GM21381 (cell line): ENCODE measurements at regions not wholly inside any gene's neighbourhood (a gene's known extent, or its start where the extent isn't known, plus 50 kb on each side); places are given as distances from the start of the nearest gene placed in this dataset.
"Not testable (repeated sequence)": the region's sequence is repeated elsewhere in the genome, so short reads cannot be mapped to it uniquely, and the experiment has no call there.

Experiments used
- ATAC-seq: cut with Tn5 transposase; IDR thresholded peaks from one replicate; pipeline ENCODE4 v1.9.1; 2021; ENCODE audit warnings: mild to moderate bottlenecking, moderate library complexity; ENCODE audit not compliant: unreplicated experiment

DNA sequence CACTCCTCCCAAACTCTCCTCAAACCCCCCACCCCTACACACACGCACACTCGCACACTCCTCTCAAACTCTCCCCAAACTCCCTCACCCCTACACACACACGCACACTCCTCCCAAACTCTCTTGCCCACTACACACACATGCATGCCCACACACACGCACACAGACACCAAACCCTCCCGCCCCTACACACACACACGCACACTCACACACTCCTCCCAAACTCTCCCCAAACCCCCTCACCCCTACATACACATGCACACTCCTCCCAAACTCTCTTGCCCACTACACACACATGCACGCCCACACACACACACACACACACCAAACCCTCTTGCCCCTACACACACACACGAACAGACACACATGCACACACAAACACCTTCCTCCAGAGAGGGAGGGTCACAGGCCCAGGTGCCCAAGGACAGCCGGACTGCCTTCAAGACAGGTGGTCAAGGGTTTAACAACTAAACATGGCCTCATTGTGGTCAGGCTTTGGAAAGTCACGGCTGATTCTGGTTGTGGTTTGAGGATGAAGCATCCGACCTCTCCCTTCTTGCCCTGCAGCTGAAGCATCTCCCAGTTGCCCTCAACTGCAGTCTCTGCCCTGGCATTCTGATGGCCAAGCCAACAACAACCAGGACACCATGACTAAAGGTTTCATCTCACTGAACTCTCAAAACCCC lies 72.3 kb upstream of the SNTG2 start:
- no peak for ATAC-seq

DNA sequence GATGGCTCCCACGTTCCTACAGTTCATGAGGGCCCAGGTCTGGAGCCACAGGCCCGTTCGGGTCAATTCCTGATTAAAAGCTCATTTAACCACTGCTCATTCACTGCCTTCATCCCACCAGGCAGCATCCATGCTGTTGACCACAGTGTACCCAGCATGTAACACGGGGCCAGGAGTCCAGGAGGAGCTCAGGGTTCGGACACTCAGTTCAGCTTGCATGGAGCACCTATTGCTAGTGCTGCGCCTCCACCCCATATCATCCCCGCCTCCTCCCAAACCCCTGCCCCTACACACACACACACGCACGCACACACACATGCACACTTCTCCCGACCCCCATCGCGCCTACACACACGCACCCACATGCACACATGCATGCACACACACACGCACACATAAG lies 72.9 kb upstream of the SNTG2 start:
- no peak for ATAC-seq

DNA sequence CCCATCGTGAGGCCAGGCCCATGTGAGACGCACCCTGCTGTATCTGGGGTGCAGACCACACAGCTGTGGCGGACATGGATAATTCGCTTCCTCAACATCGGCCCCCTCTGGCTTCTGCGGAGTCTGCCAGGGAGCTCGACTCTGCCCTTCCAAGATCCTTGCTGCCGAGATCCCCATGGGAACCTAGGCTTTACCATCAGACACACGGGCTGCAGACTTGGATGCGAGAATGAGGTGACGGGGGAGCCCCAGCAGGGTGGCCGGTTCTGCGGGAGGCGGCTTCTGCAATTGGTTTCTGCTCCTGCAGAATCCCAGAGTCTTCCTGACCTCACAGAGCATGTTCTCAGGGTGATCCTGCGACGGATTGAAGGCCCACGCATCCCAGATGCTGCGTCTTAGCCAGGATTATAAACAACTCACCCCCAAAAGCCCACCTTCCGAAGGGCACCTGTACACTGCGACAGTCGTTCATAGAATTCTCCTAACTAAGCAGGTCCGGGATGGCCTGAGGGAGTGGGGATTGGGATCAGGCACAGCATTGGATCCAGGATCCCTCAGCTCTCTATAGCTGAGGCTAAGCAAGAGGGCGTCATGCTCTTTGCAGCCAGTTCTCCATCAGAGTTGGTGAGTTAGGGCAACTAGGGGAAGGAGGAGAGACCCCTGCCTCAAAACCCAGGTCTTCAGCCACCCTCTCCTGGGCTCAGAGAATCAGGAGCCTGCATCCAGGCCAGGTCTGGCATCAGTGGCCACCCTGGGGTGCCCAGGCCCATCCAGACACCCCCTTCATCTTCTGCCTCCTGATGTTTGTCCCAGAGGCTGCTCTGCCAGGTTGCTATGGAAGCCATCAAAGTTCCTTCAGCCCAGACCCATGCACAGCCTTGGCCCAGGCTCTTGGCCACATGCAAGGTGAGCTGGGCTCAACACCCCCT lies 74.7 kb upstream of the SNTG2 start:
- ATAC-seq: no peak

DNA sequence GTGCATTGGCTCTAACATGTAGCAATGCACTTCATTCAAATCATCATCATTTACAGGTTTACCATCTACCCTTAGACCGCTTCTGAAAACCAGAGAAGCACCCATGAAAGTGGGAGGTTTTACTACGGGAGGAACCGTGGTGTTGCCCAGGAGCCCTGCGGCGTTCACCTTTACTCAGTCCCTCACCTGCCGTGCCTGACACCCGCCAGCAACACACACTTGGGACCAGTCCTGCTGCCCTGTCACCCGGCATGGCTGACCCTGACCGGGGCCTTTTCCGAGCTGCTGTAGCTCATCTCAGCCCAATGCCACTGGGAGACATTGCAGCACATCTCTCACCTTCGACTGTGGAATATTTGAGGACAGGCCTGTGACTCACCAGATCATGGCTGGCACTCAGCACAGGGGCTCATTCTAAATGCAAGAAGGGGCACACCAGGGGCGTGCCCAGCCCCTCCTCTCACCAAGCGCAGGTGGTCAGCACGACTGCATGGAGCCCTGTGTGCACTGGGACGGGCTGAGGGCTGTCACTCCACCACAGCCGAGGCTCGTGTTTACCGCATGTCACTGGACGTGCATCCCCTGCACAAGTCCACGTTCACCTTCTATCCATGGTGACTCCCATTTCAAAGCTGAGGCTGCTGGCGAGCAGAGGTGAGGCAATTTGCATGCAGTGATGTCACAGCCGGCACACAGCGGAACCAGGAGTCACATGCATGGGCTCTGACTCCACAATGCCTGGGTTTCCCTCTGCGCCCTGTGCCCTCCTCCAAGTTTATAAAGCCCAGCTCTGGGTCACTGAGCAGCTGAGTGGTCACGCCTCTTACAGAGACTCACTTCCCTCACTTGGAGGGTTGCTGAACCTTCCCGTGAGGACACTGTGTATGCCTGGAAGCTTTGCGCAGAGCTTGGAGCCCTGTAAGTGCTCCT lies 76.7 kb upstream of the SNTG2 start:
- ATAC-seq: no peak

DNA sequence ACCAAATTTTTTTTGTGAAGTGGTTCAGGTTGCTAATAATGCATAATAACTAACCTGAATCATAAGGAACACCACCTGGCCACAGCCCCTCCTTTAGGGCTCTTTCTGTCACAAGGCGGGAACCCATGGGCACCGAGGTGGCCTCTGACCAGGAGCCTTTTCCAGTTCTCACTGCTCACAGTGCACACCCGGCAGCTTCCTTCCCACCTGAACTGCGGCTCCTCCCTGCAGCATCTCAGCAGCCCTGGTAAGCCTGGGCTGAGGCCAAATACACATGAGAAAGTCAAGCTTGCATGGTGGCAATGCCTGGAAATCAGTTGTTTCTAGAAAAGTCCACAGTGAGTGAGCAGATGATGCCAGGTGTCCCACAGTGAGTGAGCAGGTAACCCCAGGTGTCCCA lies 77.6 kb upstream of the SNTG2 start:
- no peak for ATAC-seq

DNA sequence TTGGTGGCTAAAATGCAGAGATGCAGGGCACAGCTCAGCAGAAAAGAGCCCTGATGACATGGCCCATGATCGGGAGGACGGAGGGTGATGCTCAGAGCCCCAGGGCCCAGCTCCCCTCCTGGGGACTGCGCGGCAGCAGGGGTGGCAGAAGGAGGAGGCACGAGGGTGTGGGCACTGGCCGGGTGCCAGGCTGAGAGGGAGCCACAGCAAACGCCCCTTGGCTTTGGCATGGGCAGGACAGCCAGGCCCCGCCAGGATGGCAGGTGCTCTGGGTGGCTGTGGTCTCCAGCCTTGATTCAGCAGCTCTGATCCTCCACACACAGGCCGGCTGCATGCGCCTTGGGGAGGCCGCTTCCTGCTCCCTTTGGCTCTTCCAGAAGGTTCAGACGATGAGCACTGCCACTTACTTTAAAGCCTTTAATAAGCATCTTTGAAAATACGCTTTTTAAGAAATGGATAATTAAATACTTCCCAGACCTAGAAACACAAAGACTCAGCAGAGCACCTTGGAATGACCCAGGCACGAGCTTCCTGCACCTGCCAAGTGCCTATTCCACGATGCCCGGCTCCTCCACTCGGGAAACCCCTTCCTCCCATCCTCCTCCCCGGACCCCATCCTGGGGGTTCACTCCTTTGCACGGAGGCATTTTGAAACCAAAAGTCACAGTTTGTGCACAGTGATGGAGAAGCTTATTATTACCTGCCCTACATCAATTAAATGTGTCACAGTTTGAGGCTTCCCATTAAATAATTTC lies 78.5 kb upstream of the SNTG2 start:
- ATAC-seq: no peak

DNA sequence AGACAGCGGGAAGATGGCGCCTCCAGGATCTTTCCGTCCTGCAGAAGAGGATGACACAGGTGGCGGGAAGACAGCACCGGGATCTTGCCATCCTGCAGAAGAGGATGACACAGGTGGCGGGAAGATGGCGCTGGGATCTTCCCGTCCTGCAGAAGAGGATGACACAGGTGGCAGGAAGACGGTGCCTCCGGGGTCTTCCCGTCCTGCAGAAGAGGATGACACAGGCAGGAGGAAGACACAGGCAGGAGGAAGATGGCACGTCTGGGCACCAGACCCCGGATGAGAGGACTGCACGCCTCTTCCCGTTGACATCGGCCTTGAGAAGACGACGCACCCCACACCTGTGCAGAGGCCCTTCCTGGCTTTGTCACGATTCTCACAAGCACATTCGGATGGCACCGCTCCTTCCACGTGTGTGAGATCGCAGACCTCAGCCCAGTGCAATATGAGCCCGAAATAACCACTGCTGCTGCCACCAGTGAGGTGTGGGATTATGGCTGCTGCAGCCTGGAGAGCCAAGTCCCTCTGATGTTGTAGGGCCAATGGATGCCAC lies 79.4 kb upstream of the SNTG2 start:
- ATAC-seq: no peak

DNA sequence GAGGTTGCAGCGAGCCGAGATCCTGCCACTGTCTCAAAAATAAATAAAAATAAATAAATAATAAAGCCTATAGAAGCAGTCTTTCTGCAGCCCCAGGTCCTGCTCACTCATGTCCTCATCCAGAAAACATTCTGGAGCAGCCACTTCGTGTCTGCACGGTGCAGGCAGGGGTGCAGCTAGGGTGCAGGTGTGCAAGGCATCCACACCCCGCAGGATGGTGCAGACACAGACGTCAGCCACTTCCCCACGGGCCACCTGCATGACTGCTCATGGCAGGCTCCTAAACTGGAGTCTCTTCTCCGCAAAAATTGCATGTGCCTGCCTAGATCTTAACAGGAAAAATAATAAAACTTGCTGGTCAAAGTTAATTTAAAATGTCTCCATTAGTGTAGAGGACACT lies 80.2 kb upstream of the SNTG2 start:
- ATAC-seq: no peak

DNA sequence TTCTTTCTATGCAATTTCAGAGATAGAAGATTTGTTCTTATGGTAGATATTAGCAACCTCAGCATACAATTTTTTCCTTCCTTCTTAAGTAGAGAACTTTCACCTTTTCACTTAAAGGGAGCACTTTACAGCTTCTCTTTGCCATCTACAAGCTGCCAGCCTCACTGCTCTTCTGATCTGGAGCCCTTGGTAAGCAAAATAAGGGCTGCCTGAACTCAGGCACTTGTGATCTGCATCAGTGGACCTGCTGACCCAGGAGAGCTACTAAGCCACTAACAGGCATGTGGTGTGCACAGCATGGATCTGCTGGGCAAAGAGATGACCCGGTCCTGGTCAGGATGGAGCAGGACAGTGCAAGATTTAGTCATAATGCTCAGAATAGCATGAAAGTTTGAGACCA lies 80.8 kb upstream of the SNTG2 start:
- no peak for ATAC-seq

DNA sequence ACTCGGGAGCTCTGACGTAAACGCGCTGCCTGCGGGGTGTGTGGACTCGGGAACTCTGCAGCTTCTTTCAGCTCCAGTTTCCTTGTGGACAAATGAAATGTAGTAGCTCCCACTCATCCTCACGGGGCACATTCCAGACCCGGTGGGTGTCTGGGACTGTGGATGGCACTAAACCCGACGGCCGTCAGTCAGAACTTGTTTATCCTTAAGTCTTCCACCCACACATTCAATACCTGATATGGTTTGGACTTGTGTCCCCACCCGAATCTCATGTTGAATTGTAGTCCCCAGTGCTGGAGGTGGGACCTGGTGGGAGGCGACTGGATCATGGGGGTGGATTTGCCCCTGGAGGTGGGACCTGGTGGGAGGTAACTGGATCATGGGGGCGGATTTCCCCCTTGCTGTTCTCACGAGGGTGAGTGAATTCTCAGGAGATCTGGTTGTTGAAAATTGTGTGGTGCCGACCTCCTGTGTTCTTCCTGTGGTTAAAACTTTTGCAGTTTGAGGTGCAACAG lies 81.2 kb upstream of the SNTG2 start:
- ATAC-seq: no peak

DNA sequence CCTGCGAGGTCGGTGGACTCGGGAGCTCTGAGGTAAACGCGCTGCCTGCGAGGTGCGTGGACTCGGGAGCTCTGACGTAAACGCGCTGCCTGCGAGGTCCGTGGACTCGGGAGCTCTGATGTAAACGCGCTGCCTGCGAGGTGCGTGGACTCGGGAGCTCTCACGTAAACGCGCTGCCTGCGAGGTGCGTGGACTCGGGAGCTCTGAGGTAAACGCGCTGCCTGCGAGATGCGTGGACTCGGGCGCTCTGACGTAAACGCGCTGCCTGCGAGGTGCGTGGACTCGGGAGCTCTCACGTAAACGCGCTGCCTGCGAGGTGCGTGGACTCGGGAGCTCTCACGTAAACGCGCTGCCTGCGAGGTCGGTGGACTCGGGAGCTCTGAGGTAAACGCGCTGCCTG lies 81.8 kb upstream of the SNTG2 start:
- not testable (repeated sequence) for ATAC-seq

DNA sequence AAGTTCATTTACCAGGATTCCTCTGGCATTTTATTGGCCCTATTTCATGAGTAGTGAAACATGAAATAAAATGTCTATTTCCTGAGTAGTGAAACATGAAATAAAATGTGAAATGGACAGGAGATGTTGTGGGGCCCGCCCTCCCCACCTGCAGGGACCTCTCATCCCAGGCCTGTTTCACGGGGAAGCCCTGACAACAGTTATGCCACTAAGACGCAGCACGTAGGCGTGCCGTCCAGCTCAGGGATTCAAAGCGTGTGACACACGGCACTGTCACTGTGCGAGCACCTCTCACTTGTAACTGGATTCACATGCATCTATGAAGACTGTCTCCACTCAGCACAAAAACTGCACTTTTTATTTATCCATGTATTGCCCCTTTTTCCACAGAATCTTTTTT lies 83.4 kb upstream of the SNTG2 start:
- no peak for ATAC-seq

DNA sequence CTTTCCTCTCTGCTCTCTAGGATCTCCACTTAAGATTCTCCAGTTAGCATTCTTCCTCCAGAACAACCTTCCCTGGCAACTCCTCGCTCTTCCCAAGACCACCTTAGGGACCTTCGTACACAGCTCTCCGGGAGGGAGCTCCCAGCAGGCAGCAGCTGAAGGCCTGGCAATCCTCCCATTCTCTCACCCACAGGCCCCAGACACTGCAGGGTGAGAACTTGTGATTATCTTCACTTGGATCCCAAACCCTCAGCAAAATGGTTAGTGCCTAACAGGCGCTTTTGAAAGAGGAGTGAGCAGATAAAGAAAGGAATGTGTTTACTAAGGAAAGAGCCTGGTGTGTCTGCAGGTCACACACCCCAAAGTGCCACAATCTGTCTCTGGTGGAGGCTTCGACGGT lies 83.8 kb upstream of the SNTG2 start:
- ATAC-seq: no peak

DNA sequence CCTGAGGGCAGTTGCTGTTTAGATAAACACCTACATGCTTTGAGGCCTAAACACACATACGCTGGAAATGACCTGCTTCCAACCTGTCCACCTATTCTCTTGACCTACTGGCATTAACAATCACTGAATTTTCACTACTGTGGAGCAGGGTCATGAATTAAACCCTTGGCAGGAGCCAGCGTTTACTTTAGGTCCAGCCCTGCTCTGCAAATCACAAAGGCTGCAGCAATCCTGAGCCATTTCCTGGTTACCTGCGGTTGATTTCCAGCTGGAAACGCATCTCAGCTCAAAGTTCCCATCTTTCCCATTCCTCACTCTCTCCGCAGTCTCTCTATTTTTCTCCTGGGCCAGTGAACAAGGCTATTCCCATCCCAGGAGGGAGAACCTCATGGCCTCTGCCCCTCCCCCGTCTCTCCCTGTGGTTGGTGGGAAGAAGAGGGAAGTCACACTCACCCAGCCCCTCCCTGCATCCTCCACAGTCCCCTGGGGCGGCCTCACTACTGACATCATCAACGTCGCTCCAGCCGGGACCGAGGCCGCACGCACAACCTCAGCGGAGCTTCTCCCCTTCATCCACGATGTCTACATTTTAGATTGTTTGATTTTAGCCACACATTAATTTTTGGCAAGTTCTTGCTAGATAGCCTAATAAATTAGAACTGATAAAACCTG lies 84.5 kb upstream of the SNTG2 start:
- ATAC-seq: no peak

DNA sequence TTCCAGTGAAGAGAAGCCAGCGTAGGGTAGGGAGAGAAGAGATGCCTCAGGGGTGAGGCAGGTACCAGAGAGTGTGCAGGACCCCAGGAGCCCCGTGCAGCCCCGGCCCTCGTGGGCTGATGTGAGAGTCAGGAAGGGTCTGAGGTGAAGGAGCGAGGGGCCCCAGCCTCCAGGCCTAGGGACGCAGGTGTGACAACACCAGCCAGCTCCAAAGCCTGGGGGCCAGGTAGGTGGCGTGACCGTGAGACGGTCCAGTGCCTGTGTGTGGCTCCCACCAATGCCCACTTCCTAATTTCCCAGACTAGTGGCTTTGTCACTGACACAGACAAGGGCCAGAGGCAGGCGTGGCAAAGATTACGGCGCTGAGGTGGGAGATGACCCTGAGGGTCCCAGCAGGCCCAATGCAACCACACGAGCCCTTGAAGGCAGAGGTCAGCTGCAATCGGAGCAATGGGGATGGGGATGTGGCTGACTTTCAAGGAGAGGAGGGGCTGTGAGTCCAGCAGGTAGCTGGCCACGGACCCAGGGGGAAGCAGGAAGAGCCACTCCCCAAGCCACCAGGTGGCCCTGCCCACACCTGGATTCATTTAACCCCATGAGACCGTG lies 86.0 kb upstream of the SNTG2 start:
- ATAC-seq: no peak

DNA sequence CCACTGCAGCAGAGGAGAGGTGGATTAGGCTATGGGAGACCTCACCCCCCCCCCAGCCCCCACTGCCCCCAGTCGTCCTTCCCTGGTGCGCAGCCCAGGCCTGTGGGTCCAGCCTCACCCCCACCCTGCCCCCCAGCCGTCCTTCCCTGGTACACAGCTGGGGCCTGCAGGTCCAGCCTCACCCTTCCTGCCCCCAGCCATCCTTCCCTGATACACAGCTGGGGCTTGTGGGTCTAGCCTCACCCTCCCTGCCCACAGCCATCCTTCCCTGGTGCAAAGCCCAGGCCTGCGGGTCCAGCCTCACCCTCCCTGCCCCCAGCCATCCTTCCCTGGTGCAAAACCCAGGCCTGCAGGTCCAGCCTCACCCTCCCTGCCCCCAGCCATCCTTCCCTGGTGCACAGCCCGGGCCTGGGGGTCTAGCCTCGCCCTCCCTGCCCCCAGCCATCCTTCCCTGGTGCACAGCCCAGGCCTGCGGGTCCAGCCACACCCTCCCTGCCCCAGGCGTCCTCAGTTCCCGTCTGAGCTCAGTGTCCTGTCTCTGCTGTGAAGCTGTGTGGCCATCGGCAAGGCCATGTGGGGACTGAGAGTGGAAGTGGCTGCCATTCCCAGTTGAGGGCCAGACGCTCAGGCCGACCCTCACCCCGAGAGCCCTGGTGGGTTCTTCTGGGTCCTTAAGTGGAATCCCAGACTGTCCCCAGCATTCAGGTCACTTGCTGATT lies 86.8 kb upstream of the SNTG2 start:
- ATAC-seq: no peak

DNA sequence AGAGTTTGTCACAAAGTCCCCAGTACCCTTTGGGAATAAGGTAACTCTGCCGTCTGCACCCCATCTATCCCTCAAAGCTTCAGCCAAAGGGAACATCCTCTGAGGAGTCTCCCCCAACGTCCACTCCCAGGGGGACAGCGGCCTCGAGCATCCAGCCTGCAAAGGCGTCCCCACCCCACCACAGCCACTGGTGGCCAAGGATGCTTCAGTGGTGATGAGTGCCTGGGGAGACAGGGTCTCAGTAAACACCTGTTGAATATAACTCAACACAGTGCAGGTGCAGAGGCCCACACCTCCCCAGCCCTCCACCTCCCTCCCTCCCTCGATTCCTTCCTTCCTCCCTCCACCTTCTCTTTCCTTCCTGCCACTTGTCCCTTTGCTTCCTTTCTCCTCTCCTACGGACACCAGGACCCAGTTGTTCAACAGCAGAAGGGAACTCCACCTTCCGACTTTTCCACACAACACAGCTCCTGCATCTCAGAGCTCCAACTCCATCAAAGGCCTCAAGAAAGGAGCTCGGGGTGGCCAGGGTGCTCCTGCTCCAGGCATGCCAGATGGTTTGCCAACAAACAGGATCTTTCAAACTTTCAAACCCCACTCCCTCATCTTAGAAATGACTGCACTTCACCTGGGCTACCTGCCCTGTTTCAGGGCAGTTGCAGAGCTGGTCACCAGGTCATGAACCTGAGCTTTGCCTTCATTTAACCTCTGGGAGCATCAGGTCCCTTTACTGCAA lies 87.8 kb upstream of the SNTG2 start:
- no peak for ATAC-seq

DNA sequence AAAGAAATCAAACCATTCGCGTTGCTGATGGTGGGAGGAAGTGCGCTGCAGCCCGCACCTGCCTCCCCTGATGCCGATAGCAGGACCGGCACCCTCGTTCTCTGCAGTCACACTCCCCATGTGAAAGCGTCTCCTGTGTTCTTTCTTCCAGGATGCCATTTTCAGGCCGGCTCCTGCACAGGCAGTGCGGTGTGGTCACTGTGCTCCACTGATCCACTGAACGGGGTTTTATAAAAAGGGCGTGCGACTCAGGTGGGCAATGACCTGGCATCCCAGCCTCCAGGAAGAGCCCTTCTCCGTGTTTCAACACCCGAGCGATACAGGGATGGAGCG lies 88.3 kb upstream of the SNTG2 start:
- ATAC-seq: no peak
